SK-N-SH treated with all-trans-retinoic acid at 6 μM for 48 hours (cell line): ENCODE measurements at regions not wholly inside any gene's neighbourhood (a gene's known extent, or its start where the extent isn't known, plus 50 kb on each side); places are given as distances from the start of the nearest gene placed in this dataset.

ENCODE experiments used
- ARNTL ChIP-seq: fragments of 450-650 bp; formaldehyde crosslinking; IDR thresholded peaks from 2 replicates; pipeline ENCODE4 v1.5.0; 2020; ENCODE audit warnings: low read depth, mild to moderate bottlenecking, moderate library complexity, borderline replicate concordance
- GLIS3 ChIP-seq: fragments of 250-450 bp; sonication (Bioruptor Pico); IDR thresholded peaks from 2 replicates; pipeline ENCODE4 v1.5.0; 2020; ENCODE audit warnings: mild to moderate bottlenecking, moderate library complexity
- ISL1 ChIP-seq: fragments of 250-450 bp; sonication (Bioruptor Pico); IDR thresholded peaks from 2 replicates; pipeline ENCODE4 v2.1.2; 2022; ENCODE audit warnings: mild to moderate bottlenecking, moderate library complexity
- OSR1 ChIP-seq: fragments of 250-450 bp; sonication (Bioruptor Pico); IDR thresholded peaks from 2 replicates; pipeline ENCODE4 v1.8.0; 2022; ENCODE audit warnings: moderate library complexity, mild to moderate bottlenecking, inconsistent platforms
- RARB ChIP-seq: fragments of 250-450 bp; sonication (Bioruptor Pico); IDR thresholded peaks from 2 replicates; pipeline ENCODE4 v1.8.0; 2021; ENCODE audit warnings: mild to moderate bottlenecking, moderate library complexity
- SNAI2 ChIP-seq: fragments of 250-450 bp; sonication (Bioruptor Pico); IDR thresholded peaks from 2 replicates; pipeline ENCODE4 v1.5.0; 2020; ENCODE audit warnings: mild to moderate bottlenecking, moderate library complexity
- TOX ChIP-seq: fragments of 250-450 bp; sonication (Bioruptor Pico); IDR thresholded peaks from 2 replicates; pipeline ENCODE4 v1.8.0; 2021; ENCODE audit warnings: mild to moderate bottlenecking, moderate library complexity, borderline replicate concordance
- ZFP30 ChIP-seq: fragments of 450-650 bp; formaldehyde crosslinking; IDR thresholded peaks from 2 replicates; pipeline ENCODE4 v1.5.0; 2022; ENCODE audit warnings: mild to moderate bottlenecking, moderate library complexity
- ZNF70 ChIP-seq: fragments of 450-650 bp; formaldehyde crosslinking; IDR thresholded peaks from 2 replicates; pipeline ENCODE4 v1.5.0; 2020; ENCODE audit warnings: mild to moderate bottlenecking, moderate library complexity
- TF ChIP-seq, protein P1 (sequence below): fragments of 250-450 bp; sonication (Bioruptor Pico); IDR thresholded peaks from 2 replicates; pipeline ENCODE4 v1.8.0; 2020; ENCODE audit warnings: mild to moderate bottlenecking, moderate library complexity, borderline replicate concordance
- TF ChIP-seq, protein P2 (sequence below): fragments of 250-450 bp; sonication (Bioruptor Pico); IDR thresholded peaks from 2 replicates; pipeline ENCODE4 v1.8.0; 2021; ENCODE audit warnings: low read depth, mild to moderate bottlenecking, moderate library complexity, borderline replicate concordance
- TF ChIP-seq, protein P3 (sequence below): fragments of 250-450 bp; sonication (Bioruptor Pico); IDR thresholded peaks from 2 replicates; pipeline ENCODE4 v1.5.1; 2020; ENCODE audit warnings: low read depth, mild to moderate bottlenecking, moderate library complexity
- TF ChIP-seq, protein P4 (sequence below): fragments of 250-450 bp; sonication (Bioruptor Pico); IDR thresholded peaks from 2 replicates; pipeline ENCODE4 v1.5.1; 2021; ENCODE audit warnings: mild to moderate bottlenecking, moderate library complexity

DNA sequence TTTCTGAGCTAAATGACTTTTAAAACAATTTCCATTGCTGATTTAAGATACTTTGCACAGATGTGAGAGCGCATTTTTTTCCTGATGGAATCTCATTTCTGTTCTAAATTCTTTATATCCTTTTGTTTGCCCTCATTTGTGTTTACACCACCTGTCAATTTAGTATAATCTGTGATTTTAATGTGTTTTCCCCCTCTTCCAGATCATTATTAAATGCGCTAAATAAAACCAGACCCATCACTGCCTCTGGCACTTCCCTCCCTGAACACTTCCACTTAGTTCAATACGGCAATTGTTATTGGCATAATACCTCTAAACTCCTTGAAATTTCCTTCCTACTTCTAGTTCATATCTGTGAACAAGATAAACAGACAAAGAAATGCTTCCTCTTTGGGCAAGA is 186.9 kb upstream of the ADGRL2 start:
- TF ChIP-seq ARNTL = no peak
- TF ChIP-seq TOX (CRISPR knock-in tag) = no peak
- TF ChIP-seq, protein P1, sequence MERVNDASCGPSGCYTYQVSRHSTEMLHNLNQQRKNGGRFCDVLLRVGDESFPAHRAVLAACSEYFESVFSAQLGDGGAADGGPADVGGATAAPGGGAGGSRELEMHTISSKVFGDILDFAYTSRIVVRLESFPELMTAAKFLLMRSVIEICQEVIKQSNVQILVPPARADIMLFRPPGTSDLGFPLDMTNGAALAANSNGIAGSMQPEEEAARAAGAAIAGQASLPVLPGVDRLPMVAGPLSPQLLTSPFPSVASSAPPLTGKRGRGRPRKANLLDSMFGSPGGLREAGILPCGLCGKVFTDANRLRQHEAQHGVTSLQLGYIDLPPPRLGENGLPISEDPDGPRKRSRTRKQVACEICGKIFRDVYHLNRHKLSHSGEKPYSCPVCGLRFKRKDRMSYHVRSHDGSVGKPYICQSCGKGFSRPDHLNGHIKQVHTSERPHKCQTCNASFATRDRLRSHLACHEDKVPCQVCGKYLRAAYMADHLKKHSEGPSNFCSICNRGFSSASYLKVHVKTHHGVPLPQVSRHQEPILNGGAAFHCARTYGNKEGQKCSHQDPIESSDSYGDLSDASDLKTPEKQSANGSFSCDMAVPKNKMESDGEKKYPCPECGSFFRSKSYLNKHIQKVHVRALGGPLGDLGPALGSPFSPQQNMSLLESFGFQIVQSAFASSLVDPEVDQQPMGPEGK = no peak
- no peak for TF ChIP-seq SNAI2 (CRISPR knock-in tag)
- TF ChIP-seq, protein P2, sequence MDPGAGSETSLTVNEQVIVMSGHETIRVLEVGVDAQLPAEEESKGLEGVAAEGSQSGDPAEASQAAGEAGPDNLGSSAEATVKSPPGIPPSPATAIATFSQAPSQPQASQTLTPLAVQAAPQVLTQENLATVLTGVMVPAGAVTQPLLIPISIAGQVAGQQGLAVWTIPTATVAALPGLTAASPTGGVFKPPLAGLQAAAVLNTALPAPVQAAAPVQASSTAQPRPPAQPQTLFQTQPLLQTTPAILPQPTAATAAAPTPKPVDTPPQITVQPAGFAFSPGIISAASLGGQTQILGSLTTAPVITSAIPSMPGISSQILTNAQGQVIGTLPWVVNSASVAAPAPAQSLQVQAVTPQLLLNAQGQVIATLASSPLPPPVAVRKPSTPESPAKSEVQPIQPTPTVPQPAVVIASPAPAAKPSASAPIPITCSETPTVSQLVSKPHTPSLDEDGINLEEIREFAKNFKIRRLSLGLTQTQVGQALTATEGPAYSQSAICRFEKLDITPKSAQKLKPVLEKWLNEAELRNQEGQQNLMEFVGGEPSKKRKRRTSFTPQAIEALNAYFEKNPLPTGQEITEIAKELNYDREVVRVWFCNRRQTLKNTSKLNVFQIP = no peak
- TF ChIP-seq RARB (CRISPR knock-in tag) = no peak
- no peak for TF ChIP-seq ZFP30 (CRISPR knock-in tag)
- no peak for TF ChIP-seq ZNF70 (CRISPR knock-in tag)
- no peak for TF ChIP-seq OSR1 (CRISPR knock-in tag)
- TF ChIP-seq, protein P3, sequence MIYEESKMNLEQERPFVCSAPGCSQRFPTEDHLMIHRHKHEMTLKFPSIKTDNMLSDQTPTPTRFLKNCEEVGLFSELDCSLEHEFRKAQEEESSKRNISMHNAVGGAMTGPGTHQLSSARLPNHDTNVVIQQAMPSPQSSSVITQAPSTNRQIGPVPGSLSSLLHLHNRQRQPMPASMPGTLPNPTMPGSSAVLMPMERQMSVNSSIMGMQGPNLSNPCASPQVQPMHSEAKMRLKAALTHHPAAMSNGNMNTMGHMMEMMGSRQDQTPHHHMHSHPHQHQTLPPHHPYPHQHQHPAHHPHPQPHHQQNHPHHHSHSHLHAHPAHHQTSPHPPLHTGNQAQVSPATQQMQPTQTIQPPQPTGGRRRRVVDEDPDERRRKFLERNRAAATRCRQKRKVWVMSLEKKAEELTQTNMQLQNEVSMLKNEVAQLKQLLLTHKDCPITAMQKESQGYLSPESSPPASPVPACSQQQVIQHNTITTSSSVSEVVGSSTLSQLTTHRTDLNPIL (CRISPR knock-in tag) = no peak
- TF ChIP-seq GLIS3 (CRISPR knock-in tag) = no peak
- TF ChIP-seq, protein P4, sequence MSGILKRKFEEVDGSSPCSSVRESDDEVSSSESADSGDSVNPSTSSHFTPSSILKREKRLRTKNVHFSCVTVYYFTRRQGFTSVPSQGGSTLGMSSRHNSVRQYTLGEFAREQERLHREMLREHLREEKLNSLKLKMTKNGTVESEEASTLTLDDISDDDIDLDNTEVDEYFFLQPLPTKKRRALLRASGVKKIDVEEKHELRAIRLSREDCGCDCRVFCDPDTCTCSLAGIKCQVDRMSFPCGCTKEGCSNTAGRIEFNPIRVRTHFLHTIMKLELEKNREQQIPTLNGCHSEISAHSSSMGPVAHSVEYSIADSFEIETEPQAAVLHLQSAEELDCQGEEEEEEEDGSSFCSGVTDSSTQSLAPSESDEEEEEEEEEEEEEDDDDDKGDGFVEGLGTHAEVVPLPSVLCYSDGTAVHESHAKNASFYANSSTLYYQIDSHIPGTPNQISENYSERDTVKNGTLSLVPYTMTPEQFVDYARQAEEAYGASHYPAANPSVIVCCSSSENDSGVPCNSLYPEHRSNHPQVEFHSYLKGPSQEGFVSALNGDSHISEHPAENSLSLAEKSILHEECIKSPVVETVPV (CRISPR knock-in tag) = no peak
- TF ChIP-seq ISL1 (CRISPR knock-in tag) = no peak
